IPS-NIHi7 (cell line): ENCODE measurements at regions not wholly inside any gene's neighbourhood (a gene's known extent, or its start where the extent isn't known, plus 50 kb on each side); places are given as distances from the start of the nearest gene placed in this dataset.
"Not testable (repeated sequence)": the region's sequence is repeated elsewhere in the genome, so short reads cannot be mapped to it uniquely, and the experiment has no call there.

Experiments
- DNase-seq: peaks from one replicate; pipeline ENCODE4 v3.0.0; 2012; ENCODE audit warnings: mixed read lengths; ENCODE audit errors: extremely low spot score

GRCh38 chr6:133789449-133789848 is 99.5 kb upstream of the TCF21 start:
- DNase-seq: not testable (repeated sequence)

DNA sequence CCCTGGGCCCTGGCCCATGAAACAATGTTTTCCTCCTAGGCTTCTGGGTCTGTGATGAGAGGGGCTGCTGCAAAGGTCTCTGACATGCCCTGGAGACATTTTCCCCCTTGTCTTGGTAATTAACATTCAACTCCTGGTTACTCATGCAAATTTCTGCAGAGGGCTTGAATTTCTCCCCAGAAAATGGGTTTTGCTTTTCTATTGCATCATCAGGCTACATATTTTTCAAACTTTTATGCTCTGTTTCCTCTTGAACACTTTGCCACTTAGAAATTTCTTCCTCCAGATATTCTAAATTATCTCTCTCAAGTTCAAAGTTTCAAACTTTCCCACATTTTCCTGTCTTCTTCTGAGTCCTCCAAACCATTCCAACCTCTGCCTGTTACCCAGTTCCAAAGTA is 98.2 kb upstream of the TCF21 start:
- not testable (repeated sequence) for DNase-seq

DNA sequence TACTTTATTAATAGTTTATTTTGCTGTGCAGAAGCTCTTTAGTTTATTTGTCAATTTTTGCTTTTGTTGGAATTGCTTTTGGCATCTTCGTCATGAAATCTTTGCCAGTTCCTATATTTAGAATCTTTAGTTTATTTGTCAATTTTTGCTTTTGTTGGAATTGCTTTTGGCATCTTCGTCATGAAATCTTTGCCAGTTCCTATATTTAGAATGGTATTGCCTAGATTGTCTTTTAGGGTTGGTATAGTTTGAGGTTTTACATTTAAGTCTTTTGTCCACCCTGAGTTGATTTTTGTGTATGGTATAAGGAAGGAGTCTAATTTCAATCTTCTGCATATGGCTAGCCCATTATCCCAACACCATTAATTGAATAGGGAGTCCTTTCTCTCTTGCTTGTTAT is 93.9 kb upstream of the TCF21 start:
- DNase-seq: not testable (repeated sequence)

- no peak for DNase-seq
Observed at GRCh38 chr6:133796235-133796634, 92.7 kb upstream of the TCF21 start.

DNA sequence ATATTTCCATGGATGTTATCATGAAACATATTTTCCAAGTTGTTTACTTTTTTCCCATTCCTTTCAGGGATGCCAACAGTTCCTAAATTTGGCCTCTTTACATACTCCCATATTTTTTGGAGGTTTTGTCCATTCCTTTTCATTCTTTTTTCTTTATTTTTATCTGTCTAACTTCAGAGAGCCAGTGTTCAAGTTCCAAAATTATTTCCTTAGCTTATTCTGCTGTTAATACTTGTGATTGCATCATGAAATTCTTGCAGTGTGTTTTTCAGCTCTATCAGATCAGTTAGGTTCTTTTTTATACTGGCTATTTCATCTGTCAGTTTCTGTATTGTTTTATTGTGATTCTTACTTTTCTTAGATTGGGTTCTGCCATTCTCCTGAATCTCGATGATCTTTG is 89.9 kb upstream of the TCF21 start:
- no peak for DNase-seq

DNA sequence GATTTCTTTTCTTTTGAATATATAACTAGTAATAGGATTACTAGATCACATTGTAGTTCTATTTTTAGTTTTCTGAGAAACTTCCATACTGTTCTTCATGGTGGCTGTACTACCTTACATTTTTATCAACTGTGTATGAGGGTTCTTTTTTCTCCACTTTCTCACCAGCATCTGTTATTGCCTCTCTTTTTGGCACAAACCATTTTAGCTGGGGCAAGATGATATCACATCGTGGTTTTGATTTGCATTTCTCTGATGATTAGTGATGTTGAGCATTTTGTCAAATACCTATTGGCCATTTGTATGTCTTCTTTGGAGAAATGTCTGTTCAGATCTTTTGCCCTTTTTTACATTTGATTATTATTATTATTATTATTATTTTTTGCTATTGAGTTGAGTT is 86.1 kb upstream of the TCF21 start:
- DNase-seq: no peak

DNA sequence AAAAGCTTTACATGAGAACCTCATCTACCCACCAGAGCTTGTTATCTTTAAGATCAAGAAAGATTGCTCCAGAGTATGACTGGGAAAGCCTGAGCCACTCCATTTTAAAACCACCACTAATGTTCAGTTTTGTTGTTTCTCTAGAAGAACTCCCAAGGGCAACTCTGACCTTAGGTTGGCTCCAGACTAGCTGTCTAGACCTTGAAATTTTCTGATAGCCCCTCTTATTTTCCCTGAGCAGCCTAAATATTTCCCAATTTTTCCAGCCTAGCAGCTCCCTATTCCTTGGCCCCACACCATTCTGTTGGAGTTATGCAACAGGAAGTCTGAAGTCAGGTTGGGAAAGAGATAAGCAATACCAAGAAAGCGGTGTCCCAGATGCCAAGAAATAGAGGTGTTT is 84.6 kb upstream of the TCF21 start:
- DNase-seq: no peak

DNA sequence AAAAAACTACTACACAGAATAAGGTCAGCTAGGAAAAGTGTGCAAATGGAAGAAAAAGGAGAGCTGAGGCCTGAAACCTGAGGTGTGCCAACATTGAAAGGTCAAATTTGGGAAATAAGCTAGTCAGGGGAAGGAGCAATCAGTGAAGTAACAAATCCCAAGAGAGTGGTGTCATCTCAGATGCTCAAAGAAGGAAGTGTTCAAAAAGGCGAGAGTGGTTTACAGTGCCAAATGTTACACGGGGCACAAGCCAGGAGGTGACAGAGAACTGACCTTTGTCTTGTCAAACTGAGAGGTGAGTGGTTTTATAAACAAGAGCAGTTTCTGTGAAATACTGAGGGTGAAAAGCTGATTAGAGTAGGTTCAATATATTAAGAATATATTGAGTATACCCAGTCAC is 83.0 kb upstream of the TCF21 start:
- DNase-seq: no peak

DNA sequence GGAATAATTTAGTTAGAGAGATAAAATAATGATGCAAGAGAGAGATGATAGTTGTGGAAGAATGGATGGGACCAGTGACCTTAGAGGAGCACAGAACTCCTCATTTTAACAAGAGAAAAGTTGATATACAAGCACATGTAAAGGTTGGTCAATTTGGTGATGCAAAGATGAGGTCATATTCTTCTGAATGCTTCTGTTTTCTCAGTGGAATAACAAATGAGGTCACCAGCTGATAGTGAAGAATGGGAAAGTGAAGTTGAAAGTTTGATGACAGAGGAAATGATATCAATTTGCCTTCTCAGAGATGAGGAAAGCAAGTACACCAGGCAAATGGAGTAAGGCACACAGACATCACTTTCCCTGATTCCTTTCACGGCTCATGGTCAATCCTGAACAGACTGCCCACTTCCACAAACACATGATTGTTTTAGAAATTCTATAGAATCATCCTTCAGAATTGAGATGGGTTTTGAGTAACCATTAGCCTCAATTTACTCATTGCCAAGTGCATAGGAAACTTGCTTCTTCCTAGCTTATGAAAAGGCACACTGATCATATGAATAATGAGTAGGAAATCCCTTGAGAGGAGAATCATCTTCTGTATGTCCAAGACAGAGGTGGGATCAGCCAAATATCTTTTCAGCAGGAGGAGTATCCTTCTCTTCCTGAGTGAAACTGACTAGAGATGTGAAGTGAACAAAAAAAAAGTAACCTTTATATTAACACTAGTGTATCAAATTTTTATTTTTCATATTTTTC is 82.4 kb upstream of the TCF21 start:
- no peak for DNase-seq

- no peak for DNase-seq
Observed at GRCh38 chr6:133807501-133807900, 81.4 kb upstream of the TCF21 start.

DNA sequence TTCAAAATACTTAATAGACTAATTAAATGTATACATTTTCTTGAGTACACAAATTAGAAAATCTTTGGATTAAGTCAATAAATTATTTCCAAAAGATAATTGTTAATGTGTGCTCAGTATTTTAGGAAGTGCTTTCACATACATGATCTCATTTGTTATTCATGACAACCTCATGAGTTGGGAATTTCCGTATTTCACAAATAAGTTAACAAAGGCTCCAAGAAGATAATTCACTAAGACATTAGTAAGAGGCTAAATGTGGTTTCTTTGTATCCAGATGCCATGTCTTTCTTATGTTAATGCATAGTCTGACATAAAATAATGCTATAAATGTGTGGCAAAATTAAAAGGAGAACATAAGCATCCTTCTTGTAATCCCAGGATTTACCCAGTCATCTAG is 79.5 kb upstream of the TCF21 start:
- no peak for DNase-seq

- no peak for DNase-seq
Observed at GRCh38 chr6:133811557-133811956, 77.4 kb upstream of the TCF21 start.

DNA sequence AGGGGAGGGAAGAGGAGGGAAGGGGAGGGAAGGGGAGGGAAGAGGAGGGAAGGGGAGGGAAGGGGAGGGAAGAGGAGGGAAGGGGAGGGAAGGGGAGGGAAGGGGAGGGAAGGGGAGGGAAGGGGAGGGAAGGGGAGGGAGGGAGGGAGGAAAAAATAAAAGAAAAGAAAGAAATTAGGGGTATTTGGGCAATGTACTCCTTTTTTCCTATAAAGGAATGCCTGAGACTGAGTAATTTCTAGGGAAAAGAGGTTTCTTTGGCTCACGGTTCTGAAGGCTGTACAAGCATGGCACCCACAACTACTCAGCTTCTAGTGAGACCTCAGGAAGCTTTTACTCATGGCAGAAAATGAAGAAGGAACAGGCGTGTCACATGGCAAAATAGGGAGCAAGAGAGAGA is 76.5 kb upstream of the TCF21 start:
- DNase-seq: not testable (repeated sequence)

DNA sequence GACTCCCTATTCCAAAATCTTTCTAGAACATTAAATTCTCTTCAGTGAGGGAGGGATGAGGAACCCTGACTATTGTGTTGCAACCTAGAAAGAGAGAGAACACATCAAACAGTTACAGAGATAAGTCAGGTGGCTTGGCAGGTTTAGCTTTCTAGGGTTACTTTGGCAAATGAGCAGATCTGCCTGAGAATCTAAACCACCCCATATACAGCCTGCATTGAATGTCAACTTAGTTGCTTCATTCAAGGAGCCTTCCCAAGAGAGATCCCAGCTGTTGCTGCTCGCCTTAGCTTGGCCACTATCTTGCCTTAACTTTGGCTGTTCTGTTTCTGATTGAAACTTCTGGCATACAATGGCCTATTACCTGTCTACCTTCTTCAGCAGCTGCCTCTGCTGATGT is 74.7 kb upstream of the TCF21 start:
- DNase-seq: no peak

GRCh38 chr6:133814797-133815196 is 74.1 kb upstream of the TCF21 start:
- no peak for DNase-seq

- DNase-seq: no peak
Observed at GRCh38 chr6:133815313-133815712, 73.6 kb upstream of the TCF21 start.

DNA sequence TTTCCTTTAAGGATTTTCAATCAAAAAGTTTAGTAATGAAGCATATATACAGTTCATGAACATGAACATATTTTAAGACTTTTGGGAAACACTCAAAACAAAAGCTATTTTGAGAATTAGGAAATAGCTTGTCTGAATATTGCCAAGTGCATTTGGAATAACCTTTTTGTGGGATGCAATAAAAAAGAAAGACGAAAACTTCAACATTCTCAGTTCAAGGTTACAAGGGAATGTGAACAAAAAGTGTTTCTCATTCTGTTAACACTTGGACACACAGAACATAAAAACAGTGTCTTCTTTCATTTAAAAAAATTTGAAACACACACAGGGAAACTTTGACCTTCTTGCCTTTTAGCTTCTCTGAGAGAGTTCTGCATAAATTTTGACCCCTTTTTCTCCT is 72.7 kb upstream of the TCF21 start:
- DNase-seq: no peak

GRCh38 chr6:133817460-133818047 is 71.4 kb upstream of the TCF21 start:
- DNase-seq: peak; percentile 72

- DNase-seq: no peak
Observed at GRCh38 chr6:133818320-133818719, 70.6 kb upstream of the TCF21 start.

DNA sequence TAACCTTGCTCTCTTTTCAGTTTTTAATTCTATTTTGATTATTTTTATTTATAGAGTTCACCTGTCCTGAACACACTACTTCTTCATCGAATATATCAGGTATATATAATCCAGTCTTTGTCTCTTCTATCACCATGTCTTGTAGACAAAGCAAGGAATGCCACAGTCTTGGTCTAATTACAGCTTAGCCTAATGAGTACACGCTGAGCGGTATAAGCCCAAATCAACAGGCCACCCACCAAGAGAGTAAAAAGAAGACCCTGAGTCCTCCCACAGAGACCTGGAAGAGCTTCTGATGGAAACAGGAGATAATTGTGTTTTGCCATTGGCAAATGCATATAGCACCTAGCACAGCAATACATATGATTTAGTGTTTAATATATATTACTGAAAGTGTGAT is 68.7 kb upstream of the TCF21 start:
- DNase-seq: no peak

- DNase-seq: no peak
Observed at GRCh38 chr6:133827766-133828165, 61.1 kb upstream of the TCF21 start.

GRCh38 chr6:133833949-133834359 is 55.0 kb upstream of the TCF21 start:
- no peak for DNase-seq

- no peak for DNase-seq
Observed at GRCh38 chr6:133834472-133835170, 54.3 kb upstream of the TCF21 start.
